ENCODE measurements at regions not wholly inside any gene's neighbourhood (a gene's known extent, or its start where the extent isn't known, plus 50 kb on each side); places are given as distances from the start of the nearest gene placed in this dataset.

GRCh38 chr10:125359401-125359800, 199.0 kb upstream of the CTBP2 start:
- no peak for TF ChIP-seq CTCF (IDR thresholded peaks at IDR 0.05)
- Histone ChIP-seq H3K27me3 (peaks cover 0 to 4% (median 0%) of the 10 kb centered on the region in 7 donors), H3K4me1 (no peaks in the 10 kb centered on the region), H3K4me3 (no peak overlapping the region), H3K27ac (no peak overlapping the region), H3K9me3 (peaks cover 0 to 5% (median 0%) of the 10 kb centered on the region in 11 donors), H3K36me3 (no peaks in the 10 kb centered on the region)
- no peak for ATAC-seq
- intact Hi-C loops (cut with DNase I), result loop anchor here in 1 of 10 donors (10.0 kb wide), 1 partner anchor 315 kb away; no protein-coding TSS in a partner anchor
- no peak for DNase-seq

- no peaks in the 10 kb centered on the region for H3K4me1 ChIP-seq
- DNase-seq (no peak), ATAC-seq (no peak)
- intact Hi-C loops (cut with DNase I), result loop anchor here in 1 of 10 donors (10.0 kb wide), 1 partner anchor 311 kb away; no protein-coding TSS in a partner anchor
- H3K9me3 ChIP-seq, result no peaks in the 10 kb centered on the region
- no peak overlapping the region for H3K27ac ChIP-seq
- H3K36me3 ChIP-seq, result no peaks in the 10 kb centered on the region
- no peak overlapping the region for H3K4me3 ChIP-seq
- WGBS, 2 donors, result 72 to 77% methylated on average over 17 of the region's 17 CpGs
- peaks cover 0 to 4% (median 0%) of the 10 kb centered on the region in 7 donors for H3K27me3 ChIP-seq
- no peak for TF ChIP-seq CTCF (IDR thresholded peaks at IDR 0.05)
Measured at GRCh38 chr10:125355657-125356056, 195.3 kb upstream of the CTBP2 start.

GRCh38 chr10:125350519-125350918, 190.2 kb upstream of the CTBP2 start:
- ATAC-seq (no peak), DNase-seq (no peak)
- H3K4me1 ChIP-seq, result no peaks in the 10 kb centered on the region
- no peak overlapping the region for H3K4me3 ChIP-seq
- H3K27me3 ChIP-seq, result peaks cover 0 to 8% (median 0%) of the 10 kb centered on the region in 7 donors
- no peaks in the 10 kb centered on the region for H3K9me3 ChIP-seq
- no peak overlapping the region for H3K27ac ChIP-seq
- TF ChIP-seq CTCF (IDR thresholded peaks at IDR 0.05), result no peak
- intact Hi-C loops (cut with DNase I), result loop anchor here in 1 of 10 donors (10.0 kb wide), 1 partner anchor 306 kb away; no protein-coding TSS in a partner anchor
- 92 to 96% methylated on average over 2 of the region's 2 CpGs for WGBS, 2 donors
- H3K36me3 ChIP-seq, result no peaks in the 10 kb centered on the region

GRCh38 chr10:125348536-125348935, 188.2 kb upstream of the CTBP2 start:
- no peaks in the 10 kb centered on the region for H3K36me3 ChIP-seq
- WGBS, 2 donors, result 75 to 79% methylated on average over 2 of the region's 2 CpGs
- DNase-seq, result no peak
- H3K4me1 ChIP-seq, result no peaks in the 10 kb centered on the region
- no peaks in the 10 kb centered on the region for H3K9me3 ChIP-seq
- H3K27me3 ChIP-seq, result peaks cover 0 to 8% (median 0%) of the 10 kb centered on the region in 7 donors
- H3K4me3 ChIP-seq, result no peak overlapping the region
- intact Hi-C loops (cut with DNase I), result loop anchor here in 1 of 10 donors (10.0 kb wide), 1 partner anchor 304 kb away; no protein-coding TSS in a partner anchor
- no peak overlapping the region for H3K27ac ChIP-seq
- no peak for ATAC-seq
- TF ChIP-seq CTCF (IDR thresholded peaks at IDR 0.05), result no peak
